IMR-90 (cell line): ENCODE measurements at regions not wholly inside any gene's neighbourhood (a gene's known extent, or its start where the extent isn't known, plus 50 kb on each side); places are given as distances from the start of the nearest gene placed in this dataset.

Experiments
- ATAC-seq: fragments of 200-7000 bp; cut with Tn5 transposase; 2 replicates; pipeline ENCODE4 v1.9.1; 2020; ENCODE audit warnings: low read depth, mild to moderate bottlenecking, moderate library complexity
- BruUV-seq: library from RNA; stranded (reverse); fragments of 400-500 nt; replicated peaks from 2 replicates; lab custom pipeline; 2021; lab: Mats Ljungman, UMichigan
- CTCF ChIA-PET: fragments of 300-600 bp; formaldehyde crosslinking; extraction: SDS; loops from one replicate; lab custom pipeline; 2021; ENCODE audit warnings: antibody characterized with exemption; lab: Yijun Ruan, JAX
- POLR2A ChIA-PET: fragments of 300-600 bp; sonication (Branson Sonifier 250); formaldehyde crosslinking; loops from one replicate; lab custom pipeline; 2022; ENCODE audit warnings: antibody characterized with exemption; ENCODE audit not compliant: unreplicated experiment; lab: Charles Lee
- DNase-seq: peaks from one replicate; pipeline ENCODE4 v3.0.0; 2013
- H2AFZ ChIP-seq: replicated peaks from 2 replicates; pipeline ENCODE3; 2013; ENCODE audit warnings: low read length, mild to moderate bottlenecking; ENCODE audit not compliant: poor library complexity
- H2AK5ac ChIP-seq: 2 replicates; pipeline ENCODE4 v1.6.1; 2013; ENCODE audit warnings: low read depth, low read length, inconsistent platforms
- H2AK9ac ChIP-seq: replicated peaks from 2 replicates; pipeline ENCODE3; 2013; ENCODE audit warnings: mild to moderate bottlenecking, low read depth, low read length, moderate library complexity; ENCODE audit not compliant: poor library complexity
- H2BK120ac ChIP-seq: 2 replicates; pipeline ENCODE4 v1.6.1; 2013; ENCODE audit warnings: low read depth, low read length, inconsistent platforms
- H2BK15ac ChIP-seq: 3 replicates; pipeline ENCODE4 v1.6.1; 2013; ENCODE audit warnings: low read depth, low read length, inconsistent platforms
- H2BK20ac ChIP-seq: 2 replicates; pipeline ENCODE4 v1.6.1; 2013; ENCODE audit warnings: low read depth, mild to moderate bottlenecking, inconsistent platforms, low read length, moderate library complexity
- H2BK5ac ChIP-seq: 2 replicates; pipeline ENCODE4 v1.6.1; 2013; ENCODE audit warnings: mild to moderate bottlenecking, low read depth, low read length, inconsistent platforms; ENCODE audit not compliant: poor library complexity, severe bottlenecking
- H3K14ac ChIP-seq: replicated peaks from 2 replicates; pipeline ENCODE4 v1.6.1; 2013; ENCODE audit warnings: low read depth, low read length, inconsistent platforms
- H3K18ac ChIP-seq: 2 replicates; pipeline ENCODE4 v1.6.1; 2013; ENCODE audit warnings: low read depth, low read length, control low read depth
- H3K23ac ChIP-seq: 2 replicates; pipeline ENCODE4 v1.6.1; 2013; ENCODE audit warnings: low read depth, low read length, inconsistent platforms
- H3K27ac ChIP-seq: 2 replicates; pipeline ENCODE4 v1.5.1; 2013; ENCODE audit warnings: mild to moderate bottlenecking, control low read depth, low read length; ENCODE audit not compliant: insufficient read depth
- H3K27me3 ChIP-seq: 2 replicates; pipeline ENCODE4 v1.6.1; 2013; ENCODE audit warnings: low read length; ENCODE audit not compliant: control insufficient read depth, insufficient read depth
- H3K36me3 ChIP-seq: 2 replicates; pipeline ENCODE4 v1.6.1; 2013; ENCODE audit warnings: low read length, mixed read lengths; ENCODE audit not compliant: control insufficient read depth, insufficient read depth
- H3K4ac ChIP-seq: 2 replicates; pipeline ENCODE4 v1.6.1; 2013; ENCODE audit warnings: low read depth, low read length, inconsistent platforms
- H3K4me1 ChIP-seq: 2 replicates; pipeline ENCODE4 v1.6.1; 2013; ENCODE audit warnings: low read length, mixed read lengths; ENCODE audit not compliant: control insufficient read depth, insufficient read depth
- H3K4me2 ChIP-seq: 2 replicates; pipeline ENCODE4 v1.6.1; 2013; ENCODE audit warnings: low read depth, mild to moderate bottlenecking, control low read depth, low read length, moderate library complexity
- H3K4me3 ChIP-seq: 2 replicates; pipeline ENCODE4 v1.5.1; 2013; ENCODE audit warnings: low read depth, mild to moderate bottlenecking, control low read depth, low read length, moderate library complexity; ENCODE audit not compliant: insufficient read depth
- H3K56ac ChIP-seq: 2 replicates; pipeline ENCODE4 v1.6.1; 2013; ENCODE audit warnings: low read length, inconsistent platforms; ENCODE audit not compliant: insufficient read depth; ENCODE audit errors: extremely low read depth
- H3K79me1 ChIP-seq, 2 experiments: 2 replicates each; pipeline ENCODE4 v1.6.1; 2013; ENCODE audit warnings: low read length in 2 of 2, inconsistent platforms in 1 of 2, low read depth in 1 of 2
- H3K9ac ChIP-seq: 2 replicates; pipeline ENCODE4 v1.6.1; 2013; ENCODE audit warnings: low read depth, low read length, control low read depth
- H3K9me1 ChIP-seq: 2 replicates; pipeline ENCODE4 v1.6.1; 2013; ENCODE audit warnings: low read length, inconsistent platforms; ENCODE audit not compliant: insufficient read depth
- H3K9me3 ChIP-seq: 2 replicates; pipeline ENCODE4 v1.6.1; 2013; ENCODE audit warnings: low read length; ENCODE audit not compliant: control insufficient read depth, insufficient read depth
- H4K20me1 ChIP-seq: 2 replicates; pipeline ENCODE4 v1.6.1; 2013; ENCODE audit warnings: low read length, inconsistent platforms; ENCODE audit not compliant: insufficient read depth
- H4K5ac ChIP-seq: 2 replicates; pipeline ENCODE4 v1.6.1; 2013; ENCODE audit warnings: mild to moderate bottlenecking, low read depth, low read length, control low read depth
- H4K8ac ChIP-seq, 2 experiments: 2 replicates each; pipeline ENCODE4 v1.6.1; 2013; ENCODE audit warnings: low read depth in 2 of 2, low read length in 2 of 2, control low read depth in 1 of 2, inconsistent platforms in 1 of 2
- H4K91ac ChIP-seq: 2 replicates; pipeline ENCODE4 v1.6.1; 2013; ENCODE audit warnings: low read depth, low read length, inconsistent platforms; ENCODE audit not compliant: insufficient read depth
- FOS ChIP-seq: fragments of 150-350 bp; IDR thresholded peaks from 2 replicates; pipeline ENCODE4 v1.6.1; 2016; ENCODE audit warnings: low read depth, low read length
- MAFK ChIP-seq: IDR thresholded peaks from 2 replicates; pipeline ENCODE4 v1.6.1; 2012; ENCODE audit warnings: low read depth, low read length, improper control_type of control experiment
- MAZ ChIP-seq: IDR thresholded peaks from 2 replicates; pipeline ENCODE4 v1.6.1; 2012; ENCODE audit warnings: low read depth, mild to moderate bottlenecking, low read length, improper control_type of control experiment, moderate library complexity, borderline replicate concordance
- MXI1 ChIP-seq: IDR thresholded peaks from 2 replicates; pipeline ENCODE4 v1.6.1; 2012; ENCODE audit warnings: low read depth, mild to moderate bottlenecking, low read length, moderate library complexity, borderline replicate concordance
- POLR2A ChIP-seq: IDR thresholded peaks from 2 replicates; pipeline ENCODE4 v1.6.1; 2012; ENCODE audit warnings: mild to moderate bottlenecking, low read depth, low read length
- RAD21 ChIP-seq: IDR thresholded peaks from 2 replicates; pipeline ENCODE4 v1.6.1; 2012; ENCODE audit warnings: low read length, improper control_type of control experiment
- RFX5 ChIP-seq: IDR thresholded peaks from 2 replicates; pipeline ENCODE4 v1.8.0; 2012; ENCODE audit warnings: low read depth, mild to moderate bottlenecking, low read length, moderate library complexity
- SMC3 ChIP-seq: fragments of 150-350 bp; IDR thresholded peaks from 2 replicates; pipeline ENCODE4 v1.6.1; 2016; ENCODE audit warnings: low read depth, mild to moderate bottlenecking, antibody characterized with exemption, low read length, moderate library complexity
- dilution Hi-C: fragments of 300-500 bp; cut with HindIII; formaldehyde crosslinking; loops from one replicate; pipeline ENCODE4 v1.14.3; 2018; ENCODE audit warnings: low sequenced_read_pairs; ENCODE audit not compliant: unreplicated experiment
- in situ Hi-C: fragments of 300-500 bp; cut with MboI; formaldehyde crosslinking; loops from 3 replicates; pipeline ENCODE4 v1.14.3; 2019; ENCODE audit warnings: low sequenced_read_pairs, inconsistent platforms, mixed read lengths
- intact Hi-C: fragments of 100-400 bp; cut with micrococcal nuclease; formaldehyde crosslinking; loops from 2 replicates; pipeline ENCODE4 v1.10.0; 2022

DNA sequence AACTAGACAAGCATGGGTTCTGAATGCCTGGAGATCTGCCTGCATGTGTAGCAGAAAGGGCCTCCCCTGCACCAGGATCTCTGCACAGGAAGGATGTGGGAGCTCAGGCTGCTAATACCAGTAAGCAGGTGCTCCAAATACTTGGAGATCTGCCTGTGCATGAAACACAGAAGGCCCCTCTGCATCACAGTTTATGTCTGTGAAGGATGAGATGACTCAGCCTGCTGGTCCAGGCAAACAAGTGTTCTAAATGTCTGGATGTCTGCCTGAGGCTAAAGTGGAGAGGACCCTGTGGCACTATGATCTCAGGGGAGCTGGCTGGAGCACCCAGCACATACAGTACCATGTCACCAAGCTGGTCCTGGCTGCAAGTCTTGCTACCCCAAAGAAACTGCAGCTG lies 678.8 kb downstream of the MCTP2 start:
- no peak overlapping the region for H2AFZ ChIP-seq
- no TSS peak for BruUV-seq
- H2BK5ac ChIP-seq = no peak overlapping the region
- no peak overlapping the region for H2BK20ac ChIP-seq
- no peaks in the 10 kb centered on the region for H4K20me1 ChIP-seq
- no peak overlapping the region for H2AK5ac ChIP-seq
- no peak overlapping the region for H3K4me2 ChIP-seq
- H2AK9ac ChIP-seq = no peak overlapping the region
- H3K4me3 ChIP-seq = no peak overlapping the region
- H2BK15ac ChIP-seq = no peak overlapping the region
- intact Hi-C loops = no loop called here
- H3K79me1 ChIP-seq = no peaks in the 10 kb centered on the region
- no peak overlapping the region for H3K56ac ChIP-seq
- in situ Hi-C loops = no loop called here
- no peak overlapping the region for H4K8ac ChIP-seq
- no peaks in the 10 kb centered on the region for H3K36me3 ChIP-seq
- H3K27ac ChIP-seq = no peak overlapping the region
- no peak overlapping the region for H4K91ac ChIP-seq
- H3K27me3 ChIP-seq = no peaks in the 10 kb centered on the region
- no peak overlapping the region for H2BK120ac ChIP-seq
- dilution Hi-C loops = no loop called here
- ATAC-seq (no peak), DNase-seq (no peak)
- TF ChIP-seq MAZ (no peak), MAFK (no peak), RFX5 (no peak), POLR2A (no peak), MXI1 (no peak), RAD21 (no peak), FOS (no peak), SMC3 (no peak)
- POLR2A ChIA-PET = no interaction called here
- no peaks in the 10 kb centered on the region for H3K9me1 ChIP-seq
- H3K9ac ChIP-seq = no peak overlapping the region
- H3K4ac ChIP-seq = no peak overlapping the region
- CTCF ChIA-PET = no interaction called here
- no peak overlapping the region for H3K18ac ChIP-seq
- no peak overlapping the region for H3K23ac ChIP-seq
- H3K9me3 ChIP-seq = peaks cover 12% of the 10 kb centered on the region
- H3K14ac ChIP-seq = no peak overlapping the region
- no peaks in the 10 kb centered on the region for H3K4me1 ChIP-seq
- H4K5ac ChIP-seq = no peak overlapping the region
